Neural cell (in vitro differentiated cells): ENCODE measurements at regions not wholly inside any gene's neighbourhood (a gene's known extent, or its start where the extent isn't known, plus 50 kb on each side); places are given as distances from the start of the nearest gene placed in this dataset.

Source experiments
- CTCF ChIP-seq: fragments of 450-650 bp; IDR thresholded peaks from 2 replicates; pipeline ENCODE4 v1.5.1; 2014; ENCODE audit warnings: antibody characterized with exemption, mild to moderate bottlenecking, moderate library complexity; ENCODE audit not compliant: poor library complexity, severe bottlenecking
- EP300 ChIP-seq: fragments of 450-650 bp; conservative IDR thresholded peaks from 2 replicates; pipeline ENCODE4 v1.6.1; 2014; ENCODE audit warnings: antibody characterized with exemption, mild to moderate bottlenecking, moderate library complexity; ENCODE audit not compliant: poor library complexity, severe bottlenecking
- POLR2AphosphoS5 ChIP-seq: IDR thresholded peaks from 2 replicates; pipeline ENCODE4 v1.6.1; 2012
- TF ChIP-seq, protein P1 (sequence below): IDR thresholded peaks from 2 replicates; pipeline ENCODE4 v1.6.1; 2012; ENCODE audit warnings: borderline replicate concordance

DNA sequence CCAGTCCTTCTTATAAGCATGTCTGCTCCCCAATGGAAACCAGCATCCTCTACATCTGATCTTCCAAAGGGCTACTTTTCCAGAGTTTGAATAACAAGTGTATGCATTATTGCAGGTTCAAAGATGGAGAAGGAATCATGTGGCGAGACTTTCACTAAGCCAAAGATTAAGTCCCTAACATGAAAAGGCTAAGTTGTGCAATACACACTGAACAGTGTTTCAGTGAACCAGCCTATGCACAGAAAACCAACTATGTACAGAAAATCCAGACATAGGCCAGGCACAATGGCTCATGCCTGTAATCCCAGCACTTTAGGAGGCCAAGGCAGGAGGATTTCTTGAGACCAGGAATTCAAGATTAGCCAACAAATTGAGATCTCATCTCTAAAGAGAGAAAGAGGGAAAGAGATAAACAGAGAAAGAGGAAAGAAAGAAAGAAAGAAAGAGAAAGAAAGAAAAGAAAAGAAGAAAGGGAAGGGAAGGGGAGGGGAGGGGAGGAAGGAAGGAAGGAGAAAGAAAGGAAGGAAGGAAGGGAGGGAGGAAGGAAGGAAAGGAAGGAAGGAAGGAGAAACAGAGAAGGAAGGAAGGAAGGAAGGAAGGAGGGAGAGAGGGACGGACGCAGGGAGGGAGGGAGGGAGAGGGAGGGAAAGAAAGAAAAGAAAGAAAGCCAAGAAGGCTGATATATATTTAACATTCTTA is 181.7 kb downstream of the LTN1 start:
- TF ChIP-seq CTCF: no peak
- no peak for TF ChIP-seq POLR2AphosphoS5
- TF ChIP-seq EP300: no peak
- TF ChIP-seq, protein P1, sequence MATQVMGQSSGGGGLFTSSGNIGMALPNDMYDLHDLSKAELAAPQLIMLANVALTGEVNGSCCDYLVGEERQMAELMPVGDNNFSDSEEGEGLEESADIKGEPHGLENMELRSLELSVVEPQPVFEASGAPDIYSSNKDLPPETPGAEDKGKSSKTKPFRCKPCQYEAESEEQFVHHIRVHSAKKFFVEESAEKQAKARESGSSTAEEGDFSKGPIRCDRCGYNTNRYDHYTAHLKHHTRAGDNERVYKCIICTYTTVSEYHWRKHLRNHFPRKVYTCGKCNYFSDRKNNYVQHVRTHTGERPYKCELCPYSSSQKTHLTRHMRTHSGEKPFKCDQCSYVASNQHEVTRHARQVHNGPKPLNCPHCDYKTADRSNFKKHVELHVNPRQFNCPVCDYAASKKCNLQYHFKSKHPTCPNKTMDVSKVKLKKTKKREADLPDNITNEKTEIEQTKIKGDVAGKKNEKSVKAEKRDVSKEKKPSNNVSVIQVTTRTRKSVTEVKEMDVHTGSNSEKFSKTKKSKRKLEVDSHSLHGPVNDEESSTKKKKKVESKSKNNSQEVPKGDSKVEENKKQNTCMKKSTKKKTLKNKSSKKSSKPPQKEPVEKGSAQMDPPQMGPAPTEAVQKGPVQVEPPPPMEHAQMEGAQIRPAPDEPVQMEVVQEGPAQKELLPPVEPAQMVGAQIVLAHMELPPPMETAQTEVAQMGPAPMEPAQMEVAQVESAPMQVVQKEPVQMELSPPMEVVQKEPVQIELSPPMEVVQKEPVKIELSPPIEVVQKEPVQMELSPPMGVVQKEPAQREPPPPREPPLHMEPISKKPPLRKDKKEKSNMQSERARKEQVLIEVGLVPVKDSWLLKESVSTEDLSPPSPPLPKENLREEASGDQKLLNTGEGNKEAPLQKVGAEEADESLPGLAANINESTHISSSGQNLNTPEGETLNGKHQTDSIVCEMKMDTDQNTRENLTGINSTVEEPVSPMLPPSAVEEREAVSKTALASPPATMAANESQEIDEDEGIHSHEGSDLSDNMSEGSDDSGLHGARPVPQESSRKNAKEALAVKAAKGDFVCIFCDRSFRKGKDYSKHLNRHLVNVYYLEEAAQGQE: no peak
